ENCODE measurements at regions not wholly inside any gene's neighbourhood (a gene's known extent, or its start where the extent isn't known, plus 50 kb on each side); places are given as distances from the start of the nearest gene placed in this dataset.

DNA sequence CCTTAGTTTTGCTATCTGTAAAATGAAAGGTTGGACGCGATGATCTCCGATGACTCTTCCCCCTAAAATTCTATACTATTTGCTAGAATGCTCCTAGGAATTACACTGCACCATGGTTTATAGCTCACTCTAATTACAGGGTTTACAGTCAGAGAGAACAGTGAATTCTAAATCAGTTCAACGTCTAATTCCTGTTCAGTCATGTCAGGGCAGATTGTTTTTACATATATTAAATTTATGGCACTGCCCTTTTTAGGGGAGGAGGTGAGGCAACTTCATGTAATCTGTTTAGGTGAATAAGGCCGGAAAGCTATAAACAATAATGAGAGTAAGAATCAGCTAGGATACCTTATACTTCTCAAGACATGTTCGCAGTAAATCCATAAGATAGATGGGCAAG, 293.9 kb downstream of the BAMBI start:
- TF ChIP-seq, protein P1, sequence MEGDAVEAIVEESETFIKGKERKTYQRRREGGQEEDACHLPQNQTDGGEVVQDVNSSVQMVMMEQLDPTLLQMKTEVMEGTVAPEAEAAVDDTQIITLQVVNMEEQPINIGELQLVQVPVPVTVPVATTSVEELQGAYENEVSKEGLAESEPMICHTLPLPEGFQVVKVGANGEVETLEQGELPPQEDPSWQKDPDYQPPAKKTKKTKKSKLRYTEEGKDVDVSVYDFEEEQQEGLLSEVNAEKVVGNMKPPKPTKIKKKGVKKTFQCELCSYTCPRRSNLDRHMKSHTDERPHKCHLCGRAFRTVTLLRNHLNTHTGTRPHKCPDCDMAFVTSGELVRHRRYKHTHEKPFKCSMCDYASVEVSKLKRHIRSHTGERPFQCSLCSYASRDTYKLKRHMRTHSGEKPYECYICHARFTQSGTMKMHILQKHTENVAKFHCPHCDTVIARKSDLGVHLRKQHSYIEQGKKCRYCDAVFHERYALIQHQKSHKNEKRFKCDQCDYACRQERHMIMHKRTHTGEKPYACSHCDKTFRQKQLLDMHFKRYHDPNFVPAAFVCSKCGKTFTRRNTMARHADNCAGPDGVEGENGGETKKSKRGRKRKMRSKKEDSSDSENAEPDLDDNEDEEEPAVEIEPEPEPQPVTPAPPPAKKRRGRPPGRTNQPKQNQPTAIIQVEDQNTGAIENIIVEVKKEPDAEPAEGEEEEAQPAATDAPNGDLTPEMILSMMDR (IDR thresholded peaks at IDR 0.05; ENCODE audit: low read depth, low read length, missing input control) = no peak
- TF ChIP-seq HNF4G (IDR thresholded peaks at IDR 0.05) (no peak), TAF1 (conservative IDR thresholded peaks at IDR 0.05) (no peak), JUND (IDR thresholded peaks at IDR 0.05) (no peak), EGR1 (IDR thresholded peaks at IDR 0.05; ENCODE audit: low read depth in 2 of 2) (no peak), GABPA (IDR thresholded peaks at IDR 0.05 in 1 of 2, conservative IDR thresholded peaks at IDR 0.05 in 1 of 2) (no peak), RAD21 (IDR thresholded peaks at IDR 0.05) (no peak), SP1 (IDR thresholded peaks at IDR 0.05) (no peak), YY1 (IDR thresholded peaks at IDR 0.05) (no peak), FOXA2 (IDR thresholded peaks at IDR 0.05) (no peak)
- TF ChIP-seq, protein P2, sequence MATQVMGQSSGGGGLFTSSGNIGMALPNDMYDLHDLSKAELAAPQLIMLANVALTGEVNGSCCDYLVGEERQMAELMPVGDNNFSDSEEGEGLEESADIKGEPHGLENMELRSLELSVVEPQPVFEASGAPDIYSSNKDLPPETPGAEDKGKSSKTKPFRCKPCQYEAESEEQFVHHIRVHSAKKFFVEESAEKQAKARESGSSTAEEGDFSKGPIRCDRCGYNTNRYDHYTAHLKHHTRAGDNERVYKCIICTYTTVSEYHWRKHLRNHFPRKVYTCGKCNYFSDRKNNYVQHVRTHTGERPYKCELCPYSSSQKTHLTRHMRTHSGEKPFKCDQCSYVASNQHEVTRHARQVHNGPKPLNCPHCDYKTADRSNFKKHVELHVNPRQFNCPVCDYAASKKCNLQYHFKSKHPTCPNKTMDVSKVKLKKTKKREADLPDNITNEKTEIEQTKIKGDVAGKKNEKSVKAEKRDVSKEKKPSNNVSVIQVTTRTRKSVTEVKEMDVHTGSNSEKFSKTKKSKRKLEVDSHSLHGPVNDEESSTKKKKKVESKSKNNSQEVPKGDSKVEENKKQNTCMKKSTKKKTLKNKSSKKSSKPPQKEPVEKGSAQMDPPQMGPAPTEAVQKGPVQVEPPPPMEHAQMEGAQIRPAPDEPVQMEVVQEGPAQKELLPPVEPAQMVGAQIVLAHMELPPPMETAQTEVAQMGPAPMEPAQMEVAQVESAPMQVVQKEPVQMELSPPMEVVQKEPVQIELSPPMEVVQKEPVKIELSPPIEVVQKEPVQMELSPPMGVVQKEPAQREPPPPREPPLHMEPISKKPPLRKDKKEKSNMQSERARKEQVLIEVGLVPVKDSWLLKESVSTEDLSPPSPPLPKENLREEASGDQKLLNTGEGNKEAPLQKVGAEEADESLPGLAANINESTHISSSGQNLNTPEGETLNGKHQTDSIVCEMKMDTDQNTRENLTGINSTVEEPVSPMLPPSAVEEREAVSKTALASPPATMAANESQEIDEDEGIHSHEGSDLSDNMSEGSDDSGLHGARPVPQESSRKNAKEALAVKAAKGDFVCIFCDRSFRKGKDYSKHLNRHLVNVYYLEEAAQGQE (IDR thresholded peaks at IDR 0.05) = no peak
- TF ChIP-seq, protein P3, sequence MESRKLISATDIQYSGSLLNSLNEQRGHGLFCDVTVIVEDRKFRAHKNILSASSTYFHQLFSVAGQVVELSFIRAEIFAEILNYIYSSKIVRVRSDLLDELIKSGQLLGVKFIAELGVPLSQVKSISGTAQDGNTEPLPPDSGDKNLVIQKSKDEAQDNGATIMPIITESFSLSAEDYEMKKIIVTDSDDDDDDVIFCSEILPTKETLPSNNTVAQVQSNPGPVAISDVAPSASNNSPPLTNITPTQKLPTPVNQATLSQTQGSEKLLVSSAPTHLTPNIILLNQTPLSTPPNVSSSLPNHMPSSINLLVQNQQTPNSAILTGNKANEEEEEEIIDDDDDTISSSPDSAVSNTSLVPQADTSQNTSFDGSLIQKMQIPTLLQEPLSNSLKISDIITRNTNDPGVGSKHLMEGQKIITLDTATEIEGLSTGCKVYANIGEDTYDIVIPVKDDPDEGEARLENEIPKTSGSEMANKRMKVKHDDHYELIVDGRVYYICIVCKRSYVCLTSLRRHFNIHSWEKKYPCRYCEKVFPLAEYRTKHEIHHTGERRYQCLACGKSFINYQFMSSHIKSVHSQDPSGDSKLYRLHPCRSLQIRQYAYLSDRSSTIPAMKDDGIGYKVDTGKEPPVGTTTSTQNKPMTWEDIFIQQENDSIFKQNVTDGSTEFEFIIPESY (IDR thresholded peaks at IDR 0.05) = no peak
- TF ChIP-seq, protein P4, sequence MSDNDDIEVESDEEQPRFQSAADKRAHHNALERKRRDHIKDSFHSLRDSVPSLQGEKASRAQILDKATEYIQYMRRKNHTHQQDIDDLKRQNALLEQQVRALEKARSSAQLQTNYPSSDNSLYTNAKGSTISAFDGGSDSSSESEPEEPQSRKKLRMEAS (IDR thresholded peaks at IDR 0.05) = no peak
